Coronary artery (tissue), 2 donors: ENCODE measurements at regions not wholly inside any gene's neighbourhood (a gene's known extent, or its start where the extent isn't known, plus 50 kb on each side); places are given as distances from the start of the nearest gene placed in this dataset.

Experiments
- DNase-seq: peaks from one replicate; pipeline ENCODE4 v3.0.0-alpha.2; 2017; ENCODE audit warnings: low spot score
- H3K27ac ChIP-seq, 2 donors: fragments of 200-600 bp; sonication (generic); one replicate each; pipeline ENCODE4 v1.5.1; 2016 to 2019
- H3K4me3 ChIP-seq: fragments of 200-600 bp; sonication (generic); 2 replicates; pipeline ENCODE4 v1.5.1; 2016; ENCODE audit warnings: mild to moderate bottlenecking, moderate library complexity
- TF ChIP-seq, protein P1 (sequence below): fragments of 200-600 bp; sonication (generic); IDR thresholded peaks from one replicate; pipeline ENCODE4 v1.5.1; 2019; ENCODE audit warnings: antibody characterized with exemption

DNA sequence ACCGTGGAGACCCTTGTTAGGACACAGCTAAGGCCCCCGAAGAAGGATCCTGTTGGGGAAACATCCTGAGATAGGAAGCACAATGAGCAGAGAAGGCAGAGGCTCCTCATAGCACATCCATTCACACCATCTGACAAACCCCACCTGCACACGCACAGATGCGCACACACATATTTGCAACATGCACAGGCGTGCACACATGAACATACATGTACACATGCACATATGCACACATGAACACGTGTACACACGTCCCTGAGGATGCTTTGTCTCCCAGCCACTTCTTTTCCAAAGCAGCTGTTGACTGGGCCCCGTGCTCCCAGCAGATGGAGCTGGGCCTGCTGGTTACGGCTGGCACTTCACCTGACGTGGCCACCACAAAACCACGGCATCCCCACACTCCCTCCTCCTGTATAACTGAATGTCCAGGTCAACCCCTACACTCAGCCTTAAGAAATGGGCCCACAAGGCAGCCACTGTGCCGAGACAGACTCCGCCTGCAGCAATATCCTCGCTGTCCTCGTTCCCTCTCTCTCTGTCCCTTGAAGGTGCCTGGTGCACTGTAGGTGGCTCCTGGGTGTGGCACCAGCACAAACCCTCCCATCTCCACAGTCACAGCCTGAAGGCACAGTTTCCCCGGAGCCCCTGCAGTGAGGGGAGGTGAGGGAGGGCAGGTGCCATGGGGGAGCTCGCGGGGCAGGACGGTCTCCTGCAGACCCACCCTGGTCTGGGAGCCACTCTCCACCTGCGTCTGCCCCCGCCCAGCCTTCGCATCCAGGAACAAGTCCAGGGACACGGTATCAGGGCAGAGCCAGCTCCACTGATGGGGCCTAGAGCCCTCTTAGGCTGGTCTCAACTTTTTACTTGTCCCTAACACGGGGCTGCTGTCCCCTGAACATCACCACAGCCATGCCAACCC is 183.0 kb downstream of the RBFOX3 start:
- DNase-seq, result no peak
- TF ChIP-seq, protein P1, sequence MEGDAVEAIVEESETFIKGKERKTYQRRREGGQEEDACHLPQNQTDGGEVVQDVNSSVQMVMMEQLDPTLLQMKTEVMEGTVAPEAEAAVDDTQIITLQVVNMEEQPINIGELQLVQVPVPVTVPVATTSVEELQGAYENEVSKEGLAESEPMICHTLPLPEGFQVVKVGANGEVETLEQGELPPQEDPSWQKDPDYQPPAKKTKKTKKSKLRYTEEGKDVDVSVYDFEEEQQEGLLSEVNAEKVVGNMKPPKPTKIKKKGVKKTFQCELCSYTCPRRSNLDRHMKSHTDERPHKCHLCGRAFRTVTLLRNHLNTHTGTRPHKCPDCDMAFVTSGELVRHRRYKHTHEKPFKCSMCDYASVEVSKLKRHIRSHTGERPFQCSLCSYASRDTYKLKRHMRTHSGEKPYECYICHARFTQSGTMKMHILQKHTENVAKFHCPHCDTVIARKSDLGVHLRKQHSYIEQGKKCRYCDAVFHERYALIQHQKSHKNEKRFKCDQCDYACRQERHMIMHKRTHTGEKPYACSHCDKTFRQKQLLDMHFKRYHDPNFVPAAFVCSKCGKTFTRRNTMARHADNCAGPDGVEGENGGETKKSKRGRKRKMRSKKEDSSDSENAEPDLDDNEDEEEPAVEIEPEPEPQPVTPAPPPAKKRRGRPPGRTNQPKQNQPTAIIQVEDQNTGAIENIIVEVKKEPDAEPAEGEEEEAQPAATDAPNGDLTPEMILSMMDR, result no peak
- H3K4me3 ChIP-seq, result no peak overlapping the region
- no peak overlapping the region for H3K27ac ChIP-seq

DNA sequence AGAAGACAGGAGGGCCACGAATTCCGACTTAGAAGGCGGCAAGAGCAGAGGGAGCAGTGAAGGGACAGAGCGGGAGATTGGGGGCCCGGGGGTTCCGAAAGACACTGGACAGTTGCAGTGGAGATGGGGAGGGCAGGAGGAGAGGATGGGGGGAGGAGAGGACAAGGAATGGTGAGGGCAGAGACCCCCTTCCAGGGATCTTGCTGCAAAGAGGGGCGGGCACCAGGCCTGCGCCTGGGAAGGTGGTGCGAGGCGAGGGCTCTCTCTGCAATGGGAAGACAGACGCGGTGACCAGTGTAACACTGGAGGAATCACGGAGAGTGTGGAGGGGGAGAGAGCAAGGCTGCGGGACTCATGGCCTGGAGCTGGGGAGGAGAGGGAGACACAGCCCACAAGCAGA is 185.2 kb downstream of the RBFOX3 start:
- DNase-seq, result no peak
- H3K27ac ChIP-seq, result no peak overlapping the region
- no peak overlapping the region for H3K4me3 ChIP-seq
- TF ChIP-seq, protein P1, result no peak

DNA sequence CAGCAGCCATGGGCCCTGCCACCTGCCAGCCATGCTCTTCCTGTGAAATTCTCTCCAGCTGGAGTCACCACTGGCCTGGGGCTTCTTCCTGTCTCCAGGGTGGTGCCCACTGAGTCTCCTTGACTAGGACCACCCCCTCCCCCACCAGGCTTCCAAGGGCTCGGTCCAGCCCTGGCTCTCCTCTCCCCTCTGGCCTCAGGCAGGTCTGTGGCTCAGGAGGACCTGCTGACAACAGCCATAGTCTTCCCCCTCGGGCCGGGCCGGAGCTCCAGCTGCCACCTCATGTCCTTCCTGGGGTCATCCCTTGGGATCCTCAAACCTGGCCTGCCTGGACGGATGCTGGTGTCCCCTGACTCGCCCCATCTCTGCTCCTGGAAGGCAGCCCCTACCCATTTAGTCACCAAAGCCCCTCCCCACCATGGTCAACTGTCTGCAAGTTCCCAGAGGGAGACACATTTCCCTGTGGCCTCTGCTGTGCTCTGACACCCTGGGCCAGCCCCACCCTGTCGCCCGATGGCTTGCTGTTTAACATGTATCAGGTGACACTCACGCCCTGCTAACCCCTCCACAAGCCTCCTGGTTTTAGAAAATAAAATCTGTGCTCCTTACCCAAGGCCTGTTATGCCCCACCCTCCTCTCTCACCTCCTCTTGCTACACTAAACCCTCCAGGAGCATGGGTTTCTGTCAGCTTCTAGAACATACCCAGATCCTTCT is 186.2 kb downstream of the RBFOX3 start:
- TF ChIP-seq, protein P1, result no peak
- DNase-seq, result no peak
- H3K4me3 ChIP-seq, result no peak overlapping the region
- H3K27ac ChIP-seq, result no peak overlapping the region

DNA sequence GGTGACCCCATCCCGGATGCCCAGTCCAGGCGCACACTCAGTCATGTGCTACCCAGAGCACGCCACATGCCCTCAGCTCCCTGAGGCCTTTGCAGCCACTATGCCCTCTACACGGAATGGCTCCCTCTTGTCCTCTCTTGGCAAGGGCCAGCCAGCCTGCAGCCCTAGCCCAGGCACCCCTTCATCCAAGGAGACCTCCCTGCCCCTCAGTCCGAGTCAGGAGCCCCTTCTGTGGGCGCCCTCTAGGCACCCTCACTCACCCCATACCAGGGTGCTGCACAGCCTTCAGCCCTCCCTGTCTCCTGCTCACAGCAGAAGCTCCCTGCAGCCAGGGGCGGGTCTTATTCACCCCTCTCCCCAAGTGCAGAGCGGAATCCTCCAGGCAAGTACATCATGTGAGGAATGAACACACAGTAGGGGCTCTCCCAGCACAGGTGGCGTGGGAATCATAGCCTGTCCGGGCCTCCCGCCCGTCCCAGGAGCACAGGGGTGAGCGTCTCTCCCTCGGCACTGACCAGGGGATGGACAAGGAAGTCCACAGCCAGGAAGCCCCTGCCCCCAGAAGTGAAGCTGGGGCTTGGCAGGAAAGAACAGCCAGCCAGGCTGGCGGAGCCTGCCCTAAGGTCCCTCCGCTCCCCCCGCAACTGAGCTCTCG is 186.9 kb downstream of the RBFOX3 start:
- TF ChIP-seq, protein P1, result no peak
- Histone ChIP-seq H3K27ac (no peak overlapping the region), H3K4me3 (no peak overlapping the region)
- no peak for DNase-seq

DNA sequence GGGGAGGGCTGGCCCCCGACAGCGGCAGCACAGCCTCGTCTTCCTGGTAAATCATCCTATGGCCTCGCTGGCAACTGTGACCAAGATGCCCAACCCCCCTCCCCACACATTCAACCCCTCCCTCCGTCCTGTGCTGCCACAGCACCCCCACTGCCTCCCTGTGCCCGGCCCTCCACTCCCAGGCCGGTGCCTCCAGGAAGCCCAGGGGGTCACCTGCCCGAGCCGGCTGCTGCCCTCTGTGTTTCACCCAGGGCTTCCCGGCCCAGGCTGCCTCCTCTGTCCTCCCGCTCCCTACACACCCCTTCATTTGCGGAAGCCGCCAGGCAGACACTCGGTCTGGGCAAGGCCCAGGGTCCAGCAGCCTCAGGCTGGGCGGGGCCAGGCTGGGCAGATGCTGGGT is 188.6 kb downstream of the RBFOX3 start:
- no peak overlapping the region for H3K4me3 ChIP-seq
- no peak overlapping the region for H3K27ac ChIP-seq
- TF ChIP-seq, protein P1, result no peak
- no peak for DNase-seq

DNA sequence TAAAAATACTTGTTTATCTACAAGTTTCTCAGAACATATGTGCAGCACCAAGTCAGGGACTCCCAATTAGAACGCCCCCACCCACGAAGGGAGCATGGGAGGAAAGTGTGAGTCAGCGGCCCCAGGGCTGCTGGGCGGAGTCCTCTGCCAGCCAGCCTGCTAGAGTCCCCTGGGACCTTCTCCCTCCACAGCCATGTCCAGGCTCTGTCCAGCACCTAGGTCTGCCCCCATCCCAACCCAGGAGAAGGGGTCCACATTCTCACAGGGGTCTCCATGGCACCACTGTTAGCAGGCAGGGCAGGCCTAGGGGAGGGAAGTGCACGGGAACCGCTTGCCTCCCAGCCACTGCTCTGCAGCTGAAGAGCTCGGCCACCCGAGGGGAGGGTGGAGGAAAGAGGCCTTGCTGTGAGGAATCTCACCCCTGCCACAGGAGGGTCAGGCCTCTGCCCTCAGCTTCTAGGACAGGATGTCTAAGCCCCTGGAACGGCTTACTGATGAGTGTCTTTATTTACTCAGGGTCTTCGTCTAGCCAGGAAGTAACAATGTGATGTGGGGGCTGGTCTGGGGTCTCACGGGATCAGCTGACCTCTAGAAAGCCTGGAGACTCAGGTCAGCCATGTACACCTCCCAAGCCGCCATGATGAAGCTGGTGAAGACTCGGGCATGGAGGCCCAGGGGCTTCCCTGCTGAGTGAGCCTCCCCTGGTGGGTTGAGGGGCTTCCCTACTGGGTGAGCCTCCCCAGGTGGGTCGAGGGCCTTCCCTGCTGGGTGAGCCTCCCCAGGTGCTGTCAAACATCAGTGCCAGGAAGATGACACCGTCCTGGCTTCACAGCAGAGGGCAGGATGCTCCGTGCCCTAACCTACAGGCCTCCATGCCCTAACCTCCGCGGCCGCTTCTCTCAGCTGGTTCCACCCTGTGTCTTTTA is 190.3 kb downstream of the RBFOX3 start:
- H3K27ac ChIP-seq, result no peak overlapping the region
- H3K4me3 ChIP-seq, result no peak overlapping the region
- TF ChIP-seq, protein P1, result no peak
- no peak for DNase-seq
